GM18519 (cell line): ENCODE measurements at regions not wholly inside any gene's neighbourhood (a gene's known extent, or its start where the extent isn't known, plus 50 kb on each side); places are given as distances from the start of the nearest gene placed in this dataset.
"Not testable (repeated sequence)": the region's sequence is repeated elsewhere in the genome, so short reads cannot be mapped to it uniquely, and the experiment has no call there.

Source experiments
- ATAC-seq: cut with Tn5 transposase; IDR thresholded peaks from one replicate; pipeline ENCODE4 v1.9.1; 2021; ENCODE audit warnings: mild to moderate bottlenecking, moderate library complexity; ENCODE audit not compliant: unreplicated experiment, low FRiP score

GRCh38 chr5:156089955-156090940, 236.7 kb upstream of the SGCD start:
- not testable (repeated sequence) for ATAC-seq

DNA sequence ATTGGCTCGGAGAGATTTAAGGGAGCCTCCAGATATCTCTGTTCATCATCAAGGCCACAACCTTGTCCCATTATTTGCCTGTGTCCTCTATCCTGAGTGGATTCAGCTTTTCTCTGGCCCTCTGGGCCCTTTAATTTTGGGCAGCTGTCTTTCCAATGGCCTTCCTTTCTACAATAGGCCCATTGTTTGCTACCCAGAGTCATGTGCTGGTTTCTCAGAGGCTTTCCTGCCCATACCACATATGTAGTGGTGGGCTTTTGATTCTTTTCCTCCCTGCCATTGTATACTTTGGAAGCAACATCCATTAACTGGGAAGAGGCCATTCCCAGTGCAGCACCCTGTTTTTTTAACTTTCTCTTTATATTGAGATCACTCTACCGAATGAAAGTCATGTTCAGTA, 233.9 kb upstream of the SGCD start:
- no peak for ATAC-seq

- ATAC-seq: no peak
Measured at GRCh38 chr5:156094001-156094400, 233.0 kb upstream of the SGCD start.

DNA sequence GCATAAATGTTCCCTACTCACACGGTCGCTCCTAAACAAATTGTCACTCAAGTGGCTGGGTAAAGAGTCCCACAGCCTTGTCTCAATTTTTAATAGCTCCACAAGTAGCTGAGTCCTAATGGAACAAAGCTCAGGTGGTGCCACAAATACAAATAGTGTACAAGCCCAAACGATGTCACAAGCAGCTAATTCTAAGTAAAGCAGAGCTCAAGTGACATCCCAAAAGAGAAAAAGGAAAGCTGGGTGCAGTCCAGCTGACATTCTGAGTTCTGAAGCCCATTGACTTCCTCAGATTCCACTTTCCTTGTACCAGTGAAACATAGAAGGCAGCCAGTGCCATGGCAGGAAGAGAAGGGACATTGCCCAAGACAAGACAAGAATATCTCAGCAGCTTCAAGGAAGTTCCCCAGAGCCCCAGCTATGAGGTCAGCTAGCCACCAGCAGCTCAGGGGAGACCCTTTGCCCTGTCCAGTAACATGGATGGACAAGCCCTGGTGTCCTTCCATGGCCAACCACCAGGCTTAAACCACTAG, 231.2 kb upstream of the SGCD start:
- no peak for ATAC-seq

DNA sequence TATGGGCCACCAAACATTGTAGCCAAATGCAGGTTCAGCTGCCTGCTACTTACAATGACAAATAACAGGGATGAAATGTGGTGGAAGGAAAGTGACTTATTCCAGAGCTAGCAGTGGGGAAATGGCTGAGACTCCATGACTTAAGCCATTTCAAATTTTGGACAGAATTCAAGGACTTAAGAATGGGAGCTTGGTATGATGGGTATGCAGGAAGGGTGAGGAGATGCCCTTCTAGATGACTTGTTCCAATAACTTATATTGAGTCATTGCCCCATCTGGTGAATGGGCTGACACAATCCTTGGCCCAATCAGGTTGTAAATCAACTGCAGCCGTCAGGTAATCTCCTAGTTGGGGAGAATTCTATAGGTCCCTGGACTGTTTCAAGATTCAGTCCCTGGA, 230.7 kb upstream of the SGCD start:
- ATAC-seq: no peak

GRCh38 chr5:156103155-156103885, 223.6 kb upstream of the SGCD start:
- no peak for ATAC-seq

GRCh38 chr5:156109317-156110023, 217.5 kb upstream of the SGCD start:
- no peak for ATAC-seq

DNA sequence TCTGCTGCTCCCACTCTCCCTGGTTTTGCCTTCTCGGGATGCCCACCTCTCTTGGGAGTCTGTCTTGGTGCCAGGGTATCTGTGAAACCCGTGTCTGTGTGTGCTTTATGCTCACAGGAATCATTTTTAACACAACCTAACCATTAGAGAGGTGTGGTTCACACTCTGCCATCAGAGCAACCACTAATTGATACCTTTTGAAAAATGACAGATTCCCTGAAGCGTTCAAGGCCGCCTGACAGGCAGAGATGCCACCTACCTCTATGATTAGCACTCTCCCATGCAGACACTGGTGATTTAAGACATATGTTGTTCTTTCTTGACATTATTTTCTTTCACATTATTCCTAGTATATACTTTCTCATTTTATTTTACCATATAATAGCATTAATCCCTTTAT, 207.3 kb upstream of the SGCD start:
- no peak for ATAC-seq

- no peak for ATAC-seq
Measured at GRCh38 chr5:156120777-156121176, 206.2 kb upstream of the SGCD start.

- ATAC-seq: no peak
Measured at GRCh38 chr5:156121234-156121633, 205.7 kb upstream of the SGCD start.

GRCh38 chr5:156121882-156122281, 205.1 kb upstream of the SGCD start:
- ATAC-seq: no peak

DNA sequence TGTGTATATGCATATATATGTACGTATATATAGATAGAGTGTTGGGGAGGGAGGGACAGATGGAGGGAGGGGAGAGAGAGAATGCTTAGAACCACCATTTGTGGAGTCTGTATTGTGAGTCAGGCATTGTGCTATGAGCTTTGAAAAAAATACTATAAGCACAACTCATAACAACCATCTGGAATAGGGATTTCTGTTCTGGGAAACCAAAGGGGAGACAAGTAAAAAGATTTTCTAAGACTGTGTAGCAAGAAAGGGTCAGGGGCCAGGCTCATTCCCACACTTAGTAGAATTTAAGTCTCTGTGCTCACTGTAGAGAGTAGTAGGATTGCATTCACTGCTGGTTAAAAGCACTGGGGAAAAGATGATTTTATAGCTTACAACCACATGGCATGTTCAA, 202.3 kb upstream of the SGCD start:
- ATAC-seq: no peak

DNA sequence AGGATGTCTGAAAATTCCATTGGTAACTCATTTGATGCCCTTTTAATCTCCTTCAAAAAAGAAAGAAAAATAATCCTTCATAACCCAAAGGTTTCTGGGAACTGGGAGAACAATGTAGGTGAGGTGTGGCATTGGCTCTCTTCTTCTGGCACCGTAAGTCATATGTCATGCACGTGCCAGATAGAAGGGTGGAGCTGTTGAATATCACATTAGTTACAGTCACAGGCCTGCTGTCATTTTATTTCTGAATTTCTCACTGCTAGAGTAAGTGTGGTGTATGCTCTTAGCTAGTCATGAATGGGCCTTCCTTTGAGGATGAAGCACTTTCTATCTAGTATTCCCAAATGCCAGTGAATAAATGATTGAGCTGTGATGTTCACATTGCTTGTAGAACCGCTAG, 201.8 kb upstream of the SGCD start:
- no peak for ATAC-seq

GRCh38 chr5:156126716-156127115, 200.2 kb upstream of the SGCD start:
- no peak for ATAC-seq

GRCh38 chr5:156128026-156128425, 198.9 kb upstream of the SGCD start:
- ATAC-seq: peak; percentile 96

DNA sequence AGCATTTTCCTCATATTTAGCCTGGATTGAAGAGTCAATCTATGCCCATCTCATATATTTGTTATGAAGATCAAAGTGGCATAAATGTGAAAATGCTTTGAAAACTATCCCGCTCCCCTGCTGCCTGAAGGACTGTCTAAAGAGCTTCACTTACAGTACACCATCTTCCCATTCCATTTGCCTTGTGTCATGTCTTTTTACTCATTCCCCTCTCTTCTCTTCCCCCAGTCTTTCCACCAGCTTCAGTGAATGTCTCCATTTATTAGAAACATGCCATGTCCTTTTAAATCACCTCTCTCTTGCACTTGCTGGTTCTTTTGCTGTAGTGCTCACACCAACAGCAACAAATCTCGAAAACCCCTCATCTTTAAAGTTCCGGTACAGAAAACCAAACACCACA, 192.7 kb upstream of the SGCD start:
- ATAC-seq: no peak

GRCh38 chr5:156135531-156135930, 191.4 kb upstream of the SGCD start:
- no peak for ATAC-seq

DNA sequence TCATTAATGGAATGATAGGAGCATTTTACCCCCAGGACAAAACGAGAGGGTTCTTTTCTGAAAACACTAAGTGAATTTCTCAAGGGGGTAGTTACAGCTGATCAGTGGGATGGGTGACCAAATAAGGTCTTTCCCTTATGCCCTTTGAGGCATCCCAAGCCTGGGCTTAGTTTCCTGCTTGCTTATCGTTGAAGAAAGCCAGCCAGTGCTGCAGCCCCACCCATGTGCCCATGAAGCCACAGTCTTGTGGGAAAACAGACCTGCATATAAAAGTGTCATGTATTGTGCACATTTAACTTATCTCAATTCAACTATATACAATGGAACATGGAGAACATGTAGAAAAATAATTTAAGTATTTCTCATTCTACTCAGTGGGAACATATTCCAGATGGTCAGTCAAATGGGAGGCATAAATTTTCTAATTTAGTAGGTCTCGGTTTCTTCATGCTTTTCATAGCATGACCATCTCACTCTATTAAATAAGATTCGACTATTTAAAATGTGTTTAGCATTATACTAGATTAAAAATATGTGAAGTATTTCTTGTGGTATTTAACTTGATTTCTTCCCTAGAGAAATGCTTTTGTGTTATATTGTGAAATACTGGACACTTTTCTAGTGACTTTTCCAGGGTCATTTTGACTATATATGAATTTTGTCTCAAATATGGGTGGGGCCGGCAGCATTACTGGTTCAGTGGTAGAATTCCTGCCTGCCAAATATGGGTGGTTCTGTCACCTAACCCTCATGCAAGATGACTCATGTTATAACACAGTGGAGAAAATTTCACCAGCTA, 189.7 kb upstream of the SGCD start:
- no peak for ATAC-seq

DNA sequence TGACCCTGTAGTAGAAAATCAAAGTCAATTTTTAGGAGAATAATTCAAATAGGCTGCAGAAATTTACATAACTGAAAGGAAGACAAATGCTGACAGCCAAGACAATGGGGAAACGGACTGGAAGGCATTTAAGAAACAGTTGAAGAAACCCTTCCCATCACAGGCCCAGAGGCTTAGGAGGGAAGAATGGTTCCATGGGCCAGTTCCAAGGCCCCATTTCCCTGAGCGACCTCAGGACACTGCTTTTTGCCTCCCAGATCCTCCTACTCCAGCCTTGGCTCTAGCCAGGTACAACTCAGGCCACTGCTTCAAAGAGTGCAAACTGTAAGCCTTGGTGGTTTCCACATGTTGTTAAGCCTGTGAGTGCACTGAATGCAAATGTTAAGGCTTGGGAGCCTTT, 184.1 kb upstream of the SGCD start:
- ATAC-seq: no peak
